ENCODE measurements at regions not wholly inside any gene's neighbourhood (a gene's known extent, or its start where the extent isn't known, plus 50 kb on each side); places are given as distances from the start of the nearest gene placed in this dataset.

DNA sequence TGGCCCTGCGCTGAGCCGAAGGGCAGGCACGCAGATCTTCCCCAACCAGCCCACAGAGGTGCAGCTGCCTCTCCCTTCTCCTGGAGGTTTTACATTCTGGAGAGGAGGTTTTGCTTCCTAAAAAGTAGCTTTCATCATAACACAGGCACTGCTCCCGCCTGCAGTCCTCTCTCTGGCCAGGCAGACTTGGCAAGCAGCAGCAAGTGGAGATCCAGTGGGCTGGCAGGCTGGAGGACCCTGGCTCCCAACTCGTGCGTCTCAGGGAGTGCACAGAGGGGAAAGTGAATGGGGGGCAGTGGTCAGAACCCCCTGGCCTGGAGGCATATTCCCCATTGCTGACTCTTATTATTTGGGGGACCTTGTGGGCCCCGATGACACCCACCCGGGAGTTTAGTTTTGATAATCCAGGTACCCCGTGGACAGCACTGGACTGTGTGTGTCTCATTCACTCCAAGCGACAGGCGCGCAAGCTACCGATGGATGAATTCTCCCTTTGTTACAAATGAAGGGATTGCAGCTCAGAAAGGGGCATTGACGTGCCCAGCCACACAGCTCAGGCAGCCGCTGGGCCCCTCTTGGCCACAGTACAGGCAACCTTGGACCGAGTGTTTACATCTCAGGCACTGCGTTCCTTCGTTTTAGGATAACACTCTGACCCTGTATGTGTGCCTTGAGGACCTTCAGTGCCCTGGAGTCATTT lies 1223.9 kb downstream of the BRD1 start:
- DNase-seq, result no peak

DNA sequence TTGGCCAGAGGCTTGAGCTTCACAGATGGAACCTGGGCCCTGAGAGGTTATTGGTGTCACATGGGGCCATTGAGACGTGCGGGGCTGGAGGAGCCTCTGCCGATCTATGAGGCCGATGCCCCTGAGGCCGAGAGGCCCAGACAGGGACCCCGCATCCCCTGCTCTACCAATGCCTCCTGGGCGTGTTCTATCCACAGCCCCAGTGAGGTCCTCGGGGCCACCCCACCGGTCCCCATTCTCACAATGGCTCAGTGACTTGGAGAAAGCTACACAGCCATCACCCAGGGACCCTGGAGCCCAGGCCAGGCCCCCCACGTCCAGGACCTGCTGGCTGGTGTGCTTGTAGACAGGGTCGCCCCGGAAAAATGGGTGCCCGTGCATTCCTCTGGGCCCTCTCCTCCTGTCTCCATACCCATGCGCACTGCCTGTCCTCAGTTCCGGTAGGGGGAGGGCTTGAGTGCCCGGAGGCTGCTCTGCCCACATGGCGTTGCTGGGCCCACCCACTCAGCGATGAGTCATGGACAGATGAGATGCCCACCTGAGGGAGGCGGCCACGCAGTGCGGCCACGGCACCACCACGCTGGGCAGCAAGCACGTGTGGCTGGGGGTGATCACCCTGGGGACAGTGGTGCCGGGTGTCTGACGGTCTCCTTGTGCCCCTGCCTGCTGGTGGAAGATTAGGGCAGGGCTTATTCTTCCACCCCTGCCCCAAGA lies 1224.7 kb downstream of the BRD1 start:
- no peak for DNase-seq

DNA sequence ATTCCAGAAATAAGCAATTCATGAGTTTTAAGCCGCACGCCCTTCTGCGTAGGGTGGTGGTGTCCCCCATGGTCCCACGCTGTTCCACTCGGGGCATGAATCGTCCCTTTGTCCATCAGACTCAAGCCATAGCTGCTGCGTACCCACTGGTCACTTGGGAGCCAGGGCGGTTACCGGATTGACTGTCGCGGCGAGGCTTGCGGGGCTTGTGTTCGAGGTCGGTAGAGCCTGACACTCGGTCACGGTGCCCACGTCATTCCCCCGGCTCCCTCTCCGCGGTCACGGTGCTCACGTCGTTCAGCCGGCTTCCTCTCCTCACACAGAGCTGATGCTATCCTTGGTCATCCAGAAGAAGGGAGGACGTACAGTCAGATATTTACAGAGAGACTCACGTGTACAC lies 1227.0 kb downstream of the BRD1 start:
- no peak for DNase-seq

GRCh38 chr22:48600171-48600570 lies 1227.5 kb downstream of the BRD1 start:
- no peak for DNase-seq

GRCh38 chr22:48599346-48599745 lies 1228.3 kb downstream of the BRD1 start:
- DNase-seq, result no peak

GRCh38 chr22:48596111-48596850 lies 1231.4 kb downstream of the BRD1 start:
- peak; percentile 88 for DNase-seq

DNA sequence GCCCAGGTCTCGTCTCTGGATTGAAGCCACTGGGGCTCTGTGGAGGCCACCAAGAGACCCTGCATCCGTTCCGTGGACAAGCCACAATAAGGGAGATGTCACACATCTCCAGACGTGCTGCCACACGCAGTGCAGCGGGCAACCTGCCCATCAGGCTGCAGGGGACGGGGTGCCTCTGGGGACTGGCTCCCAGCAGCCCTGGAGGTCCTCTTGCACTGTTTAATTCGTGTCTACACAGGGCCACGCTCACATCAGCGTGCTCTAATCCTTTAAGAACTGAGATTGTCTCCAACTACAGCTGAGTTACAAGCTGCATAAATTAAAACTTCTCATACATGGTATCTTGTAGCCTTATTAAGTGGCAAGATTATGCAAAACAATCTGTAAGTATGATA lies 1232.2 kb downstream of the BRD1 start:
- DNase-seq, result peak; percentile 35

- DNase-seq, result peak; percentile 38
These were observed 1232.7 kb downstream of the BRD1 start for GRCh38 chr22:48594757-48595510.

GRCh38 chr22:48594016-48594756 lies 1233.5 kb downstream of the BRD1 start:
- no peak for DNase-seq

GRCh38 chr22:48593551-48593950 lies 1234.1 kb downstream of the BRD1 start:
- no peak for DNase-seq

- DNase-seq, result no peak
These were observed 1234.7 kb downstream of the BRD1 start for GRCh38 chr22:48592931-48593330.

- no peak for DNase-seq
These were observed 1235.2 kb downstream of the BRD1 start for GRCh38 chr22:48592488-48592887.

DNA sequence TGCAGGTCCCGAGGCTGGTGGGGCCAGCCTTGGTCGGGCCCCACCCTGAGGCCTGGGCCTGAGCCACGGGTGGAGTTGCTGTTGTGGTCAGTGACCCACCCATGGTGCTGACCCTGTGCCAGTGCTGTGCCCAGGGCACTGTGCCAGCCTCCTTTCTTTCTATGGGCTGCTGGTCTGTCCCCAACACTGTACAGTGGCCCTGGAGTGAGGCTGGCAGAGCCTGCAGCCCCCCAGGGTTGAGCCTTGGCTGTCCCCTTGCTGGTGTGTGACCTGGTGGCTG lies 1235.7 kb downstream of the BRD1 start:
- no peak for DNase-seq

DNA sequence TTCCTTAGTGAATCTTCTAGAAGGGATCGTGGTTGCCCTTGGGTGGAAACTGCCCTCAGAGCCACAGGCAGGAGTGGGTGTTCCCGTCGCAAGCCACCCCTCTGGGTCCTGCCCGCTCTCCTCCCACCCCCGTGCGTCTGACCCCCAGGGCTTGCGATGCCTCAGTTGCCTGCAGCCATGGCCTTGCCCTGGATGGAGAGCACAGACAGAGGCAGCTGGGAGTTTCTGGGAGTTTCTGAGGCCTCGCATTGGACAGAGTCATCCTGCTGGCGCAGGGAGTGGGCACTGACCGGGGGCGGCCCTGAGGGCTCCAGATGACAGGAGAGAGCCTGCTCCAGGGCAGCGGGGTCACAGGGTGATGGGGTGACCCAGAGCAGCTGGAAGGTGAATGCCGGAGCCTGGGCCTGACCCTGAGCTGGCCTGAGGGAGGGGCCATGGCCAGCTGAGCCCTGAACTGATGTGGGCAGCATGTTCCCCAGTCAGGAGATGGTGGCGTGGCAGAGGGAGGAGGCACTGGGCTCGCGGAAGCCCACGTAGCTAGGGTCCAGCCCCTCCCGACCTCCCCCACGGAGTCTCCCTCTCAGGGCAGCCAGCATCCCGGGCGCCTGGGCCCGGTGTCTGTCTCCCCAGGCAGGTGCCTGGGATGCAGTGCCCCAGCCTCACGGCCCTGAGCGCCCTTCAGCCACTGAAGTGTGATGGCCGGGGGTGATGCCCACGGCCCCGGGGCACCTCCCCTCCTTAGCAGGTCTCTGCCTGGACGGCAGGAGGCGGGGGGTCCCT lies 1236.2 kb downstream of the BRD1 start:
- no peak for DNase-seq

- no peak for DNase-seq
These were observed 1237.8 kb downstream of the BRD1 start for GRCh38 chr22:48589901-48590300.

GRCh38 chr22:48588878-48589450 lies 1238.7 kb downstream of the BRD1 start:
- no peak for DNase-seq

- no peak for DNase-seq
These were observed 1239.4 kb downstream of the BRD1 start for GRCh38 chr22:48588151-48588877.

- DNase-seq, result no peak
These were observed 1240.3 kb downstream of the BRD1 start for GRCh38 chr22:48587236-48587865.

DNA sequence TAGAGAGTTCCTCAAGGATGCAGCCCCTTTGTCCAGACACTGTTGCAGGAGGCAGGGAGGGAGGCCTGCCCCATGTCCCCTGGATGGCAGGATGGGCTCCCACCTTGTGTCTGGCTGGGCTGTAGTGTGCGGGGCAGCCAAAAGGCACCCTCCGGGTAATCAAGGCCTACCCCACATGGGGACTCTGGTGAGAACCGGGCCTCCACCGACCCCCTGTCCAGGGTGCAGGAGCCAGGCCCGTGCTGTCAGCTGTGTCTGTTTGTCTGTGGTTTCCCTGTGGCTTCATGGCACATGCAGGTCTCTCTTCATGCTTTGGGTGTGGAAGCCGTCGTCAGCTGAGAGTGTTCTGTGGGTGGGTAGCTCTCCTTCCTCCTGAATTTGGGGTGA lies 1240.9 kb downstream of the BRD1 start:
- no peak for DNase-seq

Measured in NCI-H2171 (cell line).